Cerebellar cortex (tissue), 1 donor: ENCODE measurements at regions not wholly inside any gene's neighbourhood (a gene's known extent, or its start where the extent isn't known, plus 50 kb on each side); places are given as distances from the start of the nearest gene placed in this dataset.

Experiments
- DNase-seq: peaks from one replicate; pipeline ENCODE4 v3.0.0-alpha.2; 2015; ENCODE audit warnings: low spot score

DNA sequence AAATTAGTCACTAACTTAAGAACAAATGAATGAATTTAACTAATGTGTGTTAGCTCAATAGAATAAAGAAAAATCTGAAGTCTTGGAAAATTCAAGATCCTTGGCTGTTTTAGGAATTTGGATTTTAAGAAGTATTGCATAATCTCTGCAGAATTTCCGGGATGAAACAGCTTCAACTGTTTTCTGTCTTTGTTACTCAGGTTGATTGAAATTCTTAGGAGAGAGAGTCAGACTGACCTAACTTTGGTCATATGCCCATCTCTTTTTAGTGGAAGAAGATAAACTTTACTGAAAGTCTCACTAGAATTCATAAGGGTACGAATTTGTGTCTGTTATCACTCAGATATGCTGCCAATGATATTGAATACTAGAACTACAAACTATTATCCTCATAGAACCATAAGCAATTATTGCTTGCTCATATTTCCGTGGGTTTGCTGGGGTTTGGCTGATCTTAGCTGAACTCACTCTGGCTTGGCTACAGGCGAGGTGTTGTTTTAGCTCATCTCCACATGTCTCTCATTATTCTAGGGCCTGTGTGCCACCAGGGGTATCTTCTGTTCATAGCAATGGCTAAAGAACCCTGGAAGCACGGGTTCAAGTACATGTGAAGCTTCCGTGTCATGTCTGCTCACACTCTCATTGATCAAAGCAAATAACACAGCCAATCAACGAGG is 257.4 kb upstream of the NOVA1 start:
- no peak for DNase-seq

DNA sequence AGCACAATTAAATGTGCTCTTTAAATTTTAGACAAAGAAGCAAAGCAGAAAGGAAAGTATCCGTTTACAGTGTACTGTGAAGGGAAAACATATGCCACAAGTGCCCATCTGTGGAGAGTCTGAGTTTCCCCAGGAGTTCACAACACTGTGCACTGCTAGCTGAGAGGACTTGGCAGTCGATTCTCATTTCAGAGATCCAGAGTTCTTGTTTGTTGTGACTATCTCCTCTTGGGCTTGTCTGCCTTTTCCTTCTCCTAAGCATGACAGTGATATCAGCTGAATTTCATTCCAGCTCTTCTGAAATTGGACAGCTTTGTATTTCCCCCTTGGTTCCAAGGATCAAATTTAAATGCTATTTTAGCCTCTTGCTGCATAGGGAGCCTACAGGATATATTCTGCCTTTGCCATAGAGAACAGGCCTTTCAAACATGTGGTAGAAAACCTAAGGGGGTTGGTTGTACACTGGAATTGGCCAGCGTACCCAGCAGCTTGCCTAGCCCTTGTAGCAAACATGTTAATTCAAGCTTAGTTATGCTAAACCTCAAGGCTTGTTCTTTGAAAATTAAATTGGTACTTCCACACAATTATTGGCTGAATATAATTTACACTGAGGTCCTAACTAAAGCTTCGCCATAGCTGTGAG is 259.2 kb upstream of the NOVA1 start:
- peak; percentile 90 for DNase-seq

DNA sequence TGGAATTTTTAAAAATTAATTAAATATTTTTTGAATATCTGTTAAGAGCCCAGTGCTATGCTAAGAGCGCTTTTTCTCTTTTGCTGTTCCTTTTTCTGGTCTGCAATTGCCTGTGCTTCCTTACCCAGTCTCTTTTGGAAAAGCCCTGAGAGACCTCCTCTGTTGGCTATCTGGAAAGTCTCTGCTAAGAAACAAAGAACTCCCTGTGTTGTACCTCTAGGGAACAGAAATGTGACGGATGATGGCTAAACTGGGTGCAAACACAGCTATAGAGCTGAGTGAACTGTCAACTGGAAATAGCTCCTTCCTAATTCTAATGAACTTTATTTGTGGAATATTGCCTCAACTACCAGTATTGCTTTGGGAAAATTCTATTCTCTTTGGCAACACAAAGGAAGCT is 261.6 kb upstream of the NOVA1 start:
- DNase-seq: no peak

DNA sequence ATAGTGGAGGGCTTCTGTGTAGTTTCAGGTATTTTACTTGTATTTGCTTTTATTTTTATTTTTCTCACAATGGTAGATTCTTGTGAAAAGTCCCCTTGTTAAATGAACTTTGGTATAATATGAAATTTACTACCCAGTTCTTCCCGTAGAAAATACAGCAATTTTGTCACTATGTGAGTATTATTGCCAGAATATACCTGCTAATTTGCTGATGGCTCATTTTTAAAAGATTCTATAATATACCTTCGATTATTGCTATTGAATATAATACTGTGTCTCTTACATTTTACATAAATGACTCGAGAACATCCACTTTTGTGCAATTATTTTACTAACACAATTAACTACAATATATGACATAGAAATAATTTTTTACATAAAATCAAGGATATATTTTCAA is 262.3 kb upstream of the NOVA1 start:
- DNase-seq: no peak

DNA sequence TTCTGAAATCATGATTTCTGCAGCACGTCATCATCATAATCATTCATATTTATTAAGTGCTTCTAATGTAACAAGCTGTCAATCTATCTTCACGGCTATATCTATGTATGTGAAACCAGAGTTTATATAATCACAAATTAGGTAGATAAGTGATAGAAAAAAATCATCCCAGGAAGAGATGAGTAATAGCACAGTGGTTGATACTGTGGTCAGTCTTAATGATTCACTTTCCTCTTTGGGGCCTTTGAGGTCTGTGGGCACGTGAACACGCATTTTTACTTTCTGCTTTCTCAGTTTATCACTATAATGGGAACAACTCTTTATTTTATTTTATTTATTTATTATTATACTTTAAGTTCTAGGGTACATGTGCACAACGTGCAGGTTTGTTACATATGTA is 265.9 kb upstream of the NOVA1 start:
- DNase-seq: no peak

DNA sequence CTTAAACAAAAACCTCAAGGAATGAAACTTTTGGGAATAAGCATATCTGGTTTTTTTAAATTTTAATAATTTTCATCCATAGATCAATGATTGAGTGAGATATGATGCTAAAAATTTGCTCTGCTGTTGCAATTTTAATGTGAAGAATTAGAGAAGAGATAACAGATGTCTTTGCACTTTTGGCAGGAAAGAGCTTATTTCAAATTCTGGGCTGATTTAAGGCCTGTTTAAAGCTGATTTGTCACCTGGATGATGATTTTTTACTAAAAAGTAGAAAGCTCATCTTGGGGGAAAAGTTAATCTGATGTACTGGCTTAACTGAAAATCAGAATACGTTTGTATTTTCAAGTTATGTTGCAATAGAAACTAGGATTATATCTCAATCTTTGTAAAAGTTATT is 268.9 kb upstream of the NOVA1 start:
- DNase-seq: peak; percentile 63

DNA sequence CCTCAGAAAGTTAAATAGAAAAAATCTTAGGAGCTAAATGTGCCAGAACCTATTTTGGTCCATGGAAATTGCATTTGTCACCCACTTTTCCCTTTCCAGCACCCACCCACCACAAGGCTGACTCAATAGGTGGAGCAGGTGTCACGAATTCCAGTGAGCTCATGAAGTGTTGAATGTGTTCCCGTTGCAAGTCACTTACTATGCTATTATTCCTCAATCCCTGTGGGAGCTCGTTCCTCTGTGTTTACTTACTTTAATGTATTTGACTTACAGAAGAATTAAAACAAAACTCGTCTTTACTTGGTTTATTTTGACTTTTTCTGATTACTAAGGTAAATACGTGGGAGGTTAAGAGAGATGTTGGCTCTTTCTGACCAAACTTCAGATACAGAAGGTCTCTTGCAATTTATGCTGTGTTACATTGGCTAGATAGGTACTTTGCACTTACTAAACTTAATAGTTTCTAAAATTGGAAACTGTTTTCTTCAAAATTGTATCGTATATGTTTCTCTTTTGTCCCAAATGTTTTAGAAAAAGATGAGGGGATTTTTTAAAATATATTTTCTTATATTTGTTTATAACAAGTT is 269.4 kb upstream of the NOVA1 start:
- DNase-seq: peak; percentile 52

DNA sequence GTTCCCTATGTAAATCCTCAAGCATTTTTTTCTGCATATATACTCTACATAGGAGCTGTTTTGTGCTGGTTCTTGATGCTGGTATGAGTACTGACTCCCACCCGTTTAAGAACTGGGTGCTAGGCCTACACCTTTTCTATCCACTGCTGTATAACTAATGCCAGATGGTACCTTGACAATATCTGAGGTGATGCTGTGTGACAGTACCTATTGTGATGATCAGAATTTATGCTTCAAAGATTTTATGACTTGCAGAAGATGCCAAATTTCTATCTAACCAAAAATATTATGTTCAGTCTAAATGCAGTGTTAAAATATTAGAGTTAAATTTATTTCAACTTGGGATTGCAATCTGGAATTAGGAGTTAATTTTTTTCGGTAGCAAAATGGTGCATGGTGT is 272.3 kb upstream of the NOVA1 start:
- DNase-seq: peak; percentile 77

DNA sequence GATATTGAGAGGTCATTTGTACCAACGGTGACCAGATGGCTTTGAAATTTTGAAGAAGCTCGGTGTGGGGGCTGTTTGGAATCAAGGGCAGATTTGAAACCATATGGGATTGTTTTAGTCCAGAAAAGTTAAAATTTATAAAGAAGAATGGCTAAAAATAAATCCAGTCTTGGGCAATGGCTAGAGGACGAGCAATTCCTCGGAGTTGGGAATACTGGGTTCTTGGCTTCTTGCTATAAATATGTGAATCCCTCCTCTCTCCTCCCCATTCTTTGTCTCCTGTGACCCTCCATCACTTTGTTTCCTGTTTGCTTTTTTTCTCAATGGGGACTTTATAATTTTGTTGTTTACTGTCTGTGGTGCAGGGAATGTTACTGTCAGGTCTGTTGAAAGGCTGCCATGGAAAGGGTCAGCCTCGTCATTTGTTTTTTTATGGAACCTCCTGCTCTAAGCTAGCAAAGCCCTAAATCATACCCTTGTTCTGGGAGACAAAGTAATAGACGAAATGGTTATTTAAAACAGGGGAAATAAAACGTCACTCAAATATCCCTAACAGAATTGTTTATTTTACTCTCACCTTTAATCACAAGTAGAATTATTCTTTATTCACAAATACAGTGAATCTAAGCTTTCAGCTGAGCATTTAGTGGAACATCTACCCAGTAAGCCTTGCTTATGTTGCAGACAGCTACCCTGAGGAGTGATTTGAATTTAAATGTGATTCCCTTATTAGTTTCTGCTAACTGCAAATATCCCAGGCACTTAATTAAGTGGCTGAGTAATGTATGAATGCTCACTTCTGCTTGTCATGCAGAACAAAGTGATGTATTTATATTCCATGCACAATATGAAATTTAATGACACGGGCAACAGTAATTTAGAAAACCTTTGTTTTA is 273.1 kb upstream of the NOVA1 start:
- peak; percentile 89 for DNase-seq

DNA sequence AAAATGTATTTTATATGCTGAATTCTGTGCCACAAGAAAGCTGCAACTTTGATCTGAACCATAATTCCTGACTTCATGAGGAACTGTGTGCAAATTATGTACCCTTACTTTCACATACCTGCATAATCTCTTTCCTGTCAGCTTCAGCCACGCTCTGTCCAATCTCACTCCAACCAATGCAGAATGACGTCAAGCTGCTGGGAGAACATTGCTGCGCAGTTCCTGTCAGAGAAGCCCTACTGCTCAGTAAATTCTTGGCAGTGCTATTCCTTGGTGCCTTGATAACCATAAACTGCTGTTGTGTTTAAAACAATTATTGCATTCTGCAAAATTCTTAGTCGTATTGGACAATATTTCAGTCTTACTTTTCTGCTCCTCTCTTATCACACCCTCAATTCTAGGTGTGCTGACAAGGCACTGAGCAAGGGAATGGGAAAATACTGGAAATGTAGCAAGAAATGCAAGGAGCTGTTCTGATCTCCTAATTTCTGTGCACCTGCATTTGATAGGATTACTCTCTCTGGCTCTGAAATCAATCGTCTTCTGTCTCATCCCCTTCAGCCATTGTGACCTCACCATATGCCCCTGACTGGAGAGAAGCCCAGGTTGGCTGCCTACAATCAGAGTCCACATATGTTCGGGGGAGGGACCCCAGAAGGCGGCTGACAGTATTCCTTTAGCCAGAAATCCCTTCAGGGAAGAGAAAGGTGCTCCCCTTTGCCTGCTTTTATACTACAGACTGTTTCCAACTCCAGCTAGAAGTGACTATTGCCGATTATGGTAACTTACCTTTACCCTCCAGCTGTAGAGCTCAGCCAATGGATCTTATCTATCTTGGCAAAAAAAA is 274.9 kb upstream of the NOVA1 start:
- peak; percentile 95 for DNase-seq

DNA sequence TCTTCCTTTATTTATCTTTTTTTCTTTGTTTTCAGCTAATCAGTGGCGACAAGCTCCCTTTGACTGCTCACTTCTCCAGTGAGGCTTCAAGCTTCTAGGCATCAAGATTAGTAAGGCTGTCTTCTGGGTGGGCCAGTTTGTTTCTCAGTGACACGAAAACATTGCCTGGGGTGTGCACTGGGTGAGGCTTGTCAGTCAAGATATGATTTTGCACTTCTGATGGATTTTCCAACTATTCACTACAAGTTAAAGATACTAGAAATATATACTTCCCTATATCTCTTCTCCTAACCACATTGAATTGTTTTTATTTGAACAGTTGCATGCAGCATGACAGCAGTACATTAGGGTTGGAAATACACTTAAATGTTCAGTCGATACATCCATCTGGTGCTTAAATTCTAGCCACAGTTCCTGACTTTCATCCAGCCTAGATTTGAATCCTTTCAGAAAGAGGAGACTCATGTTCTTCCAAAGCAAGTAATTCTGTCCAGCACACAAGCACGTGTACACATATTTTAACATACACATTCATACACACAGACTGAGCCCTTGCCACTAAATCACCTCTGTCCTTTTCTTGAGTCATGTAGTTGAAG is 275.6 kb upstream of the NOVA1 start:
- peak; percentile 62 for DNase-seq

DNA sequence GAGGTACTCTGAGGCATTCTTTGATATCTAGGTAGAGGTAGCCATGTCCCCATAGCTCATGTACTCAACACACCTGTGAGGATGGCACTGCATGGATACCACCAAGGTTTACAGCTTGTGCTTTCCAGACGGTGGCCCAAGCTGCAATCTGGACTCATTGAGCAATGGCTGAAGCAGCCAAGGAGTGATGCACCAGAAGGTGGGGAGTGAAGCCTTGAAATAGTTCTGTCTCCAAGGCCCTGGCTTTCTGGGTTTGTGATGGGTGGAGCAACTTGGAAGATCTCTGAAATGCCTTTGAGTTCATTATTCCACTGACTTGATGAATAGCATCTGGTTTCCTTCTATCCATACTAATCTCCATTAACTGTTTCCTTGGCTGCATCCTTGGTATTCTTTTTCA is 290.0 kb upstream of the NOVA1 start:
- DNase-seq: no peak

DNA sequence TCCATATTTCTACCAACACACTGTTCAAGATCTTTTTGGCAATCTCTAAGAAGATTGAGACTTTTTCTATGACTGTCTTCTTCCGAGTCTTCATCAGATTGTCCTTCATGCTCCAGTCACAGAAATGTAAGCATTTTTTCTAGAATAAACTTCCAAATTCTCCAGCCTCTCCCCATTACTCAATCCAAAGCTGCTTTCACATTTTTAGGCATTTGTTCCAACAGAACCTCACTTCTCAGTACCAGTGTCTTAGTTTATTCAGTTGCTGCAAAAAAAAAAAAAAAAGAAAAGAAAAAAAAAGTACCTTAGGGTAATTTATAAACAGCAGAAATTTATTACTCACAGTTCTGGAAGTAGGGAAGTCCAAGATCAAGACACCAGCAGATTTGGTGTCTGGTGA is 290.8 kb upstream of the NOVA1 start:
- no peak for DNase-seq

DNA sequence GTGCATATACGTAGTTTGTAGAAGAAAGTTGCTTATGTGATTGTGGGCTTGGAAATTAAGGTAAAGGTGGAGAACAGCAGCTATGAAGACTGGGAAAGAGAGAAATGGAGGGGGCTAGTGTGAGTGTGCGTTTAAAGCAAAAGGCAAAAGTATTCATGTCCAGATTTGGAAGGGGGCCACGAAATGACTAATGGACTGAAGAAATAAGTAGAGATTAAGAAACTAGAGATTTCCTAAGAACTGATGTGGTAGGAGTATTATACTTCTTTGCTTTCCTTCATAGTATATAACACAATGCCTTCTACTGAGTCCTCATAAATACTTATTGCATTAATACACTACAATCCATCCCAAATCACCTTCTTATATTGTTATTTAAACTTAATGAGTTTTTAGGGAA is 298.6 kb upstream of the NOVA1 start:
- no peak for DNase-seq

DNA sequence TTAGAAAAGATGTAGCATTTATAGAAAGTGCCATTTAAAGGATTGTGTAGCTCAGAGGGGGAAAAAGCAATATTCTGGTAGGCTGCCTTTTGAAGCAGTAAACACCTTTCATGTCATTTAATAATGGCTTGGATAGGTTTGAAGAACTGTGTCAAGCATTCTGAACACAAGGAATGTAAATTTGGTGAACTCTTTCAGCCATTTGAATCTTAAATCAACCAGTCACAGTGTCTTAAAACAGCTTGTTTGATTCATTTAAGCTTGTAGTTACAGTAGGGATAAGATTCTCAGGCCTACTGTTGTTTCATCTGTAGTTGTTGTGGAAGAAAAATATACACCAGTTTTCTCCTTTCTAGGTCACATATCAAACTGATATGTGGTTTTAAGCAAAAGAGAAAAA is 299.4 kb upstream of the NOVA1 start:
- DNase-seq: no peak

DNA sequence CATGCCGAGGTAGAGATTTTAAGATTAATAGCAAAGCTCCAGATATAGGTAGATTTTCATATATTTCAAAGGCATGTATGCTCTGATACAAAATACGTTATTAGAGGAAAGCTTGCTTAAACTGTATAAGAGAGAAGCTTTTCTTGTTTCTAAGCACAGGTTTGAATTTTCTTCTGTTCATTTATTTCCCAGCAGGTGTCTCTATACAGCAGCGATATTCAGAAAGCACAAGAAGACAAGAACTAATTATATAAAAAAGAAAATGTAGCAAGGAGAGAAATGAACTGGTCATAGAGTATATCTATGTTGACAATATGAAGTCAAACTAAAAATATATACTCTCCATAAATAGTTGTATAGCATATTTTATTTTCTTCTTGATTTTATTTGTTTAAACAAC is 307.4 kb upstream of the NOVA1 start:
- DNase-seq: no peak

DNA sequence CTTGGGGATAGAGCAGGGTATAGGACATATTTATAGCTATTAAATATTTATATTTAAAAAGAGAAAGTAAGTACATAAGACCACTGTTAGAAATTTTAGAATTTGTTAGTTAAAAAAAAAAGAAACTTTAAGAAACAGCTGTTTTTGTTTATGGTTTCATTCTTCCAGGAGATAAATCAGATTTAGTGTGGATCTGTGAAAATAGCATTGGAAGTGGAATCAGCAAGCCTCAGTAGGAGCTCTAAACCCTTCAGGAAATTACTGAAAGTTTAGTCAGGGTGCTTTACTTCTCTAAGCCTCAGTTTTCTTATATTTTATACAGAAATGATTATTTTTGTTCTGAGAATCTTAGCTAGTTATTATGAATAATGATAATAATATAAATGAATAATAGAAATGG is 316.0 kb upstream of the NOVA1 start:
- no peak for DNase-seq

DNA sequence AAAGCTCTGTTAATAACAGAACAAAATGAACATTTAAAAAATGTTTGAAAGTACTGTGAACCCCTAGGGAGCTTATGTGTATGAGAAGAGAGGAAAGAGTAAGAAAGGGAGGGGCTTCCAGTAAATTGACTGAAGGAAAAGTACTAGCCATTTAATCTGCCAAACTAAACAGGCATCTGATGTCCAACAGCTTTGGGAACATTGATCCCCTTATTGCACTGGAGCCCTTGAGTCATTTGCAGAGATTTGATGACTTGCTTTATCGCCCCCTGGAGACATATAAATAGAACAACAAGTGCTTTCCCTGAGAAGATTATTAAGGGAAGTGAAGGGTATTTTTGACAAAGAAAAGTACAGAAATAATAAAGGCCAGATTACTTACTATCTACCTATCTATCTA is 319.3 kb upstream of the NOVA1 start:
- DNase-seq: no peak

DNA sequence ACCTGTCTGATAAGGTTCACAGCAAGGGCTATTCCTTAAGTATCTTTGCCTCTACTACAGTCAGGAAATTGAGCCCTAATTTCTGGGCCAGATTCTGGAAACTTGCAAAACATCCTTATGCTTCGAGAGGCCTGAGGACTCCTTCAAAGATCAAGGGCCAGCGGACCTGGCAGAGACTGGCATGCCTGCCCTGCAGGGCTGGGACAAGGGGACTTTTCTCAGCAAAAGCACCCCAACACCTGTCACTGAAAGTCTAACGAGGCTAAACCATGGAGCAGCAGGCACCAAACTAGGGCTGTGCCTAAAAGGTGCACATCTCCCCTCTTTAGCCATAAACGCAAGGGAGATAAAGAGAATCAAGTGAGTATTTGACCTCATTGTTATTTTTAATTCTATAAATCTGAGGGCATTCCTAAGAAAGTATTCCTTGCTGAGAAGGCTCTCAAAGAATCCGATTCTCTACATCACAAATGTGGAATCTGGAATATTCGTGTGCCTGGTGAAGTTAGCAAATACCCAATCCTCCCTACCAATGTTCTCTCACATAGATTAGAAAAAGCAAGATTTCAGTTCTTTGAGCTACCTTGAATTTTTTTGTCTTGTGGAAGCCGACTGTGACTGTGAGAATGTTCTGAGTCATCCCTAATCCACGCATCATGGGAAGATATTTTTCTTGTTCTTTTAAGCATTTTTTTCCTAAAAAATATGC is 328.2 kb upstream of the NOVA1 start:
- DNase-seq: no peak

DNA sequence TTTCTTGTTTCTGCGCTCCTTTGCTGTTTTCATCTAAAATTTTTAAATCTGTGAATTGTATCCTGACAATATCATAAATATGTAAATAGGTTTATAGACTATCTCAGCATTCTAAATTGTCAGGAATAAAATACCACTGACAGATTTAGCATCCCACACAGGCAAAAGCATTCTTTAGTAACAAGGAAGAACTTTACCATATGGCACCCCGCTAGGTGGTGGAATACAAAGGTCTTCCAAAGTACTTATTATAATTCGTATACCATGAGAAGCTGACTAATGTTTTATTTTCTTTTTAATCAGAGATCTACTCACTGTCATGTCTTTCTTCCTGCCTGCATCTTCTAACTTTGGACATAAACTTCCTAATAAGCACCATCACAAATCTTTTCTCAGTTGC is 328.8 kb upstream of the NOVA1 start:
- DNase-seq: no peak

DNA sequence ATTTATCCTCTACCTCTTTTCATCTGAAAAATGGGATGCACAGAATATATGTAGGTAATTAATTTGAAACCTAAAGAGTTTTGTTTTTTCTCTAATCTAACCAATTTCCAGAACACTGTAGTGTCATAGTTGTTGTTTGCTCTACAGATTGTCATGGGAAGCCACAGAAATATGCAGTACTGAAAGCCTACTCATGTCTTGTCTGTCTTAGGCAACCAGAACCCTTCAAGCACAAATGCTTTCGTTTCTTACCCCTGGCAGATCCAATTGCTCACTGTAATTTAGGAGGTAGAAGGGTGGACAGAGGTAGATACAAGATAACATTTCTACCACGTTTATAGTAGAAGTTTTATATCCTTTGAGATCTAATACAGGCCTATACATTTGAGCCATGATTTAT is 330.2 kb upstream of the NOVA1 start:
- DNase-seq: no peak
